ENCODE measurements at regions not wholly inside any gene's neighbourhood (a gene's known extent, or its start where the extent isn't known, plus 50 kb on each side); places are given as distances from the start of the nearest gene placed in this dataset.

DNA sequence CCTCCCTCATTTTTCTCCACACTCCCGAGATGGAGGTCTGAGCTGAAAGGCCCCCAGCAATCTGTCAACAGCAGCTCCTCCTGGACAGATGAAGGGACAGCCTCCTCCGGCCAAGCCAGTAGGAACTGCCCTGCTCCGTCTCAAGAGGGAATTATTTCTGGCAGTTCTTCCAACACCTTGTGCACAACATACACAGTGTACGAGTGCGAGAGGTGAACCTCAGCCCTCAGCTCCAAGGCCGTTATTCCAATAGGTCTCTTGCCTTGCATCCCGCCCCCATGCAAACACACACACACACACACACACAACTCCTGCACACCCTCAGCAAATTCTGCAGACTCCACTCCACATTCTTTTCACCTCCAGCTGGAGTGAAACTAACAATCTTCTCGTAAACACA, 181.7 kb upstream of the FAR2 start:
- no peak overlapping the region for H3K4me3 ChIP-seq (ENCODE audit: low read length)
- no peak for TF ChIP-seq CTCF (IDR thresholded peaks at IDR 0.05; ENCODE audit: poor library complexity, severe bottlenecking)
- no peak for TF ChIP-seq EZH2 (IDR thresholded peaks at IDR 0.05; ENCODE audit: borderline replicate concordance, insufficient read depth, low read length, poor library complexity, severe bottlenecking)
- TF ChIP-seq POLR2AphosphoS5 (IDR thresholded peaks at IDR 0.05) = no peak
- TF ChIP-seq RAD21 (conservative IDR thresholded peaks at IDR 0.05) = no peak
- no peak for TF ChIP-seq TAF1 (IDR thresholded peaks at IDR 0.05; ENCODE audit: low read depth)
- no peak for TF ChIP-seq SMC3 (conservative IDR thresholded peaks at IDR 0.05; ENCODE audit: poor library complexity)
- TF ChIP-seq EP300 (conservative IDR thresholded peaks at IDR 0.05; ENCODE audit: poor library complexity, severe bottlenecking) = no peak
- TF ChIP-seq REST (IDR thresholded peaks at IDR 0.05; ENCODE audit: borderline replicate concordance) = no peak
- no peak for TF ChIP-seq MXI1 (conservative IDR thresholded peaks at IDR 0.05; ENCODE audit: poor library complexity, severe bottlenecking)
- H3K4me2 ChIP-seq (ENCODE audit: low read length) = no peak overlapping the region
- H3K9me2 ChIP-seq (ENCODE audit: insufficient read depth, low read length) = no peaks in the 10 kb centered on the region
- no peaks in the 10 kb centered on the region for H3F3A ChIP-seq (ENCODE audit: insufficient read depth, low read length, poor library complexity, severe bottlenecking)
- no peaks in the 10 kb centered on the region for H3K79me2 ChIP-seq (replicated peaks; ENCODE audit: insufficient read depth, low read length)
- no peaks in the 10 kb centered on the region for H3K36me3 ChIP-seq (ENCODE audit: insufficient read depth, low read length)
- H3K9ac ChIP-seq (ENCODE audit: low read length) = no peak overlapping the region
- no peak overlapping the region for H2AFZ ChIP-seq (ENCODE audit: low read depth, low read length)
- no peak overlapping the region for H3K27ac ChIP-seq (ENCODE audit: low read length)
- no peaks in the 10 kb centered on the region for H4K20me1 ChIP-seq (ENCODE audit: insufficient read depth)
- no peaks in the 10 kb centered on the region for H3K9me3 ChIP-seq (ENCODE audit: low read length)
- no peaks in the 10 kb centered on the region for H3K27me3 ChIP-seq (ENCODE audit: insufficient read depth, low read depth, low read length)

DNA sequence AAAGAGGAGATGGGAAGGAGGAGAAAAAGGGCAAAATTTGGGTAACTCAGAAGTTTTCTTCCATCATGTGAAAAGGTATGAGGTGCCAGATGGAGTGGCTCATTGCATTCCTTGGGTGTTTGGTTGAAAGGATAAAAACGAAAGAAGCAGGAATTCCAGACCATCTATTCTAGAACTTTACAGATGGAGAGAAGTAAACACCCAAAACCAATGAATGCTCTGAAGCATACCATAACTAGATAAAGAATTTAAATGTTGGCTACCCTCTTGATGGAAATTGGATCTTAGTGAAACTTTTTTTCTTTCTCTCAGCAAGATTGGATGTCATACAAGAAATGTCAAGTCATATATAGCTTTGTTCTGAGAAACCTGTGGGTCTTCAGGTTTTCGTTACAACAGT, 175.6 kb upstream of the FAR2 start:
- Histone ChIP-seq H3K27ac (ENCODE audit: low read length) (no peak overlapping the region), H3K79me2 (replicated peaks; ENCODE audit: insufficient read depth, low read length) (no peaks in the 10 kb centered on the region), H3K9me2 (ENCODE audit: insufficient read depth, low read length) (no peaks in the 10 kb centered on the region), H3K9me3 (ENCODE audit: low read length) (no peaks in the 10 kb centered on the region), H3K4me2 (ENCODE audit: low read length) (no peak overlapping the region), H3F3A (ENCODE audit: insufficient read depth, low read length, poor library complexity, severe bottlenecking) (no peaks in the 10 kb centered on the region), H2AFZ (ENCODE audit: low read depth, low read length) (no peak overlapping the region), H3K27me3 (ENCODE audit: insufficient read depth, low read depth, low read length) (no peaks in the 10 kb centered on the region), H4K20me1 (ENCODE audit: insufficient read depth) (no peaks in the 10 kb centered on the region), H3K36me3 (ENCODE audit: insufficient read depth, low read length) (no peaks in the 10 kb centered on the region), H3K9ac (ENCODE audit: low read length) (no peak overlapping the region), H3K4me3 (ENCODE audit: low read length) (no peak overlapping the region)
- TF ChIP-seq SMC3 (conservative IDR thresholded peaks at IDR 0.05; ENCODE audit: poor library complexity) (no peak), EZH2 (IDR thresholded peaks at IDR 0.05; ENCODE audit: borderline replicate concordance, insufficient read depth, low read length, poor library complexity, severe bottlenecking) (no peak), CTCF (IDR thresholded peaks at IDR 0.05; ENCODE audit: poor library complexity, severe bottlenecking) (no peak), RAD21 (conservative IDR thresholded peaks at IDR 0.05) (no peak), TAF1 (IDR thresholded peaks at IDR 0.05; ENCODE audit: low read depth) (no peak), POLR2AphosphoS5 (IDR thresholded peaks at IDR 0.05) (no peak), EP300 (conservative IDR thresholded peaks at IDR 0.05; ENCODE audit: poor library complexity, severe bottlenecking) (no peak), REST (IDR thresholded peaks at IDR 0.05; ENCODE audit: borderline replicate concordance) (no peak), MXI1 (conservative IDR thresholded peaks at IDR 0.05; ENCODE audit: poor library complexity, severe bottlenecking) (no peak)
